OCI-LY1 (cell line): ENCODE measurements at regions not wholly inside any gene's neighbourhood (a gene's known extent, or its start where the extent isn't known, plus 50 kb on each side); places are given as distances from the start of the nearest gene placed in this dataset.
"Not testable (repeated sequence)": the region's sequence is repeated elsewhere in the genome, so short reads cannot be mapped to it uniquely, and the experiment has no call there.

Source experiments
- H2AFZ ChIP-seq: fragments of 200-600 bp; sonication (generic), shearing (Covaris generic); 2 replicates; pipeline ENCODE4 v1.6.0; 2014; ENCODE audit warnings: antibody characterized with exemption, mild to moderate bottlenecking, low read length
- H3F3A ChIP-seq: fragments of 200-600 bp; sonication (generic), shearing (Covaris generic); 2 replicates; pipeline ENCODE4 v1.6.0; 2014; ENCODE audit warnings: mild to moderate bottlenecking, antibody characterized with exemption, low read length, moderate library complexity; ENCODE audit not compliant: insufficient read depth
- H3K27ac ChIP-seq: fragments of 200-600 bp; sonication (generic); 2 replicates; pipeline ENCODE4 v1.5.1; 2014; ENCODE audit warnings: low read length, mixed run types, mild to moderate bottlenecking, low read depth; ENCODE audit not compliant: poor library complexity, severe bottlenecking
- H3K27me3 ChIP-seq: fragments of 200-600 bp; sonication (generic); 2 replicates; pipeline ENCODE4 v1.6.0; 2014; ENCODE audit warnings: antibody characterized with exemption, mild to moderate bottlenecking, low read length, moderate library complexity; ENCODE audit not compliant: insufficient read depth
- H3K36me3 ChIP-seq: fragments of 200-600 bp; sonication (generic); 2 replicates; pipeline ENCODE4 v1.6.1; 2014; ENCODE audit warnings: mild to moderate bottlenecking, antibody characterized with exemption, low read length, moderate library complexity, mixed read lengths; ENCODE audit not compliant: insufficient read depth
- H3K4me1 ChIP-seq: fragments of 200-600 bp; sonication (generic); 2 replicates; pipeline ENCODE4 v1.5.1; 2014; ENCODE audit warnings: mild to moderate bottlenecking, low read length, moderate library complexity; ENCODE audit not compliant: insufficient read depth, severe bottlenecking
- H3K4me2 ChIP-seq: fragments of 200-600 bp; sonication (generic), shearing (Covaris generic); 2 replicates; pipeline ENCODE4 v1.6.1; 2014; ENCODE audit warnings: low read length
- H3K4me3 ChIP-seq: fragments of 200-600 bp; sonication (generic); 2 replicates; pipeline ENCODE4 v1.5.1; 2014; ENCODE audit warnings: low read length, low read depth, mild to moderate bottlenecking, mixed read lengths; ENCODE audit not compliant: poor library complexity, severe bottlenecking
- H3K79me2 ChIP-seq: fragments of 200-600 bp; shearing (Covaris generic); 2 replicates; pipeline ENCODE4 v1.6.1; 2016; ENCODE audit warnings: mixed run types, low read length, mixed read lengths; ENCODE audit not compliant: insufficient read depth
- H3K9ac ChIP-seq: fragments of 200-600 bp; sonication (generic), shearing (Covaris generic); 2 replicates; pipeline ENCODE4 v1.6.1; 2014; ENCODE audit warnings: mild to moderate bottlenecking, low read length, mixed read lengths
- H3K9me2 ChIP-seq: fragments of 200-600 bp; sonication (generic), shearing (Covaris generic); 2 replicates; pipeline ENCODE4 v1.6.1; 2014; ENCODE audit warnings: low read depth, mild to moderate bottlenecking, low read length, mixed read lengths
- H3K9me3 ChIP-seq: fragments of 200-600 bp; shearing (Covaris generic); 2 replicates; pipeline ENCODE4 v1.6.1; 2014; ENCODE audit warnings: low read length, mixed read lengths
- H4K20me1 ChIP-seq: fragments of 200-600 bp; sonication (generic), shearing (Covaris generic); 2 replicates; pipeline ENCODE4 v1.6.0; 2016; ENCODE audit warnings: mild to moderate bottlenecking, low read length; ENCODE audit not compliant: insufficient read depth
- EZH2 ChIP-seq: fragments of 200-600 bp; sonication (generic), shearing (Covaris generic); IDR thresholded peaks from 2 replicates; pipeline ENCODE4 v1.8.0; 2017; ENCODE audit warnings: borderline replicate concordance, mixed run types, mild to moderate bottlenecking, antibody characterized with exemption, low read length, moderate library complexity, mixed read lengths
- TF ChIP-seq, protein P1 (sequence below): fragments of 200-600 bp; sonication (generic), shearing (Covaris generic); IDR thresholded peaks from 2 replicates; pipeline ENCODE4 v1.5.1; 2017; ENCODE audit warnings: mild to moderate bottlenecking, antibody characterized with exemption, low read length, moderate library complexity, mixed read lengths

DNA sequence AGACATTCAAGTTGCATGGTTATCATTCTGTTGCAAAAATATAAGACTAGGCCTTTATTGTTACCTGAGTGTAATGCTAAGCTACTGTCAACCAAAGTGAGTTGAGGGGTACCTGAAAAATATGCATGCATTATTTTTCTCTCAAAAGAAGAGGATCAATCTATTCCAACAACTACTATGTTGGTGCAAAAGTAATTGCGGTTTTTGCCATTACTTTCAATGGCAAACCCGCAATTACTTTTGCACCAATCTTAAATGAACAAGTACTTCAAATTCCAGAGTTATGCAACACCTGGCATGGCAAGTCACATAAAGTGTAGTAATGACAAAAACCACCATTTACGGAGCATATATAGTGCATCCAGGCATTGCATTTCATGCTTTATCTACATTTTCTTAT is 307.0 kb upstream of the NOX3 start:
- H3K36me3 ChIP-seq = no peaks in the 10 kb centered on the region
- no peak overlapping the region for H2AFZ ChIP-seq
- H3K27ac ChIP-seq = no peak overlapping the region
- no peaks in the 10 kb centered on the region for H3K79me2 ChIP-seq
- H3K27me3 ChIP-seq = peaks cover 3% of the 10 kb centered on the region; the same call in 1 of the 2 replicates
- TF ChIP-seq EZH2 = no peak
- TF ChIP-seq, protein P1, sequence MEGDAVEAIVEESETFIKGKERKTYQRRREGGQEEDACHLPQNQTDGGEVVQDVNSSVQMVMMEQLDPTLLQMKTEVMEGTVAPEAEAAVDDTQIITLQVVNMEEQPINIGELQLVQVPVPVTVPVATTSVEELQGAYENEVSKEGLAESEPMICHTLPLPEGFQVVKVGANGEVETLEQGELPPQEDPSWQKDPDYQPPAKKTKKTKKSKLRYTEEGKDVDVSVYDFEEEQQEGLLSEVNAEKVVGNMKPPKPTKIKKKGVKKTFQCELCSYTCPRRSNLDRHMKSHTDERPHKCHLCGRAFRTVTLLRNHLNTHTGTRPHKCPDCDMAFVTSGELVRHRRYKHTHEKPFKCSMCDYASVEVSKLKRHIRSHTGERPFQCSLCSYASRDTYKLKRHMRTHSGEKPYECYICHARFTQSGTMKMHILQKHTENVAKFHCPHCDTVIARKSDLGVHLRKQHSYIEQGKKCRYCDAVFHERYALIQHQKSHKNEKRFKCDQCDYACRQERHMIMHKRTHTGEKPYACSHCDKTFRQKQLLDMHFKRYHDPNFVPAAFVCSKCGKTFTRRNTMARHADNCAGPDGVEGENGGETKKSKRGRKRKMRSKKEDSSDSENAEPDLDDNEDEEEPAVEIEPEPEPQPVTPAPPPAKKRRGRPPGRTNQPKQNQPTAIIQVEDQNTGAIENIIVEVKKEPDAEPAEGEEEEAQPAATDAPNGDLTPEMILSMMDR = no peak
- H3K9me3 ChIP-seq = no peaks in the 10 kb centered on the region
- no peaks in the 10 kb centered on the region for H3K4me1 ChIP-seq
- no peaks in the 10 kb centered on the region for H3K9me2 ChIP-seq
- H3K4me3 ChIP-seq = no peak overlapping the region
- no peak overlapping the region for H3K9ac ChIP-seq
- H3F3A ChIP-seq = no peaks in the 10 kb centered on the region
- no peaks in the 10 kb centered on the region for H4K20me1 ChIP-seq
- no peak overlapping the region for H3K4me2 ChIP-seq

DNA sequence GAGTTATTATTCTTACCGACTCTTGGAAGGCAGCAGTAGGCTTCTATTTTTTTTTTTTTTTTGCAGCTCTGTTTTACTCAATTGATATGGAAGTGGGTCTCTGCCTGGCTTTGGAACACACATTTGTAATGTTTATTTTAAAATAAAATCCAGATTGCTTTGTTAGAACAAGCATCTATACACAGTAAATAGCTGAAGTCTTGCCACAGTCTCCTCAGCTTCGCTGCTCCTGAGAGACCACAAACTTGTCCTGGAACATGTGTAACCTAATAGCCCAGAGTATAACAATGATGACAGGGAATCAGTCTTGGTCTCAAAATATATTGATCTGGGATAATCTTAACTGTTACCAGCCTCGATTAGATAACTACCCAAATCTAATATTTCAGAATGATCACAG is 299.8 kb upstream of the NOX3 start:
- Histone ChIP-seq H3K4me3 (no peak overlapping the region), H3K9me2 (no peaks in the 10 kb centered on the region), H3K27me3 (no peaks in the 10 kb centered on the region), H3K9me3 (no peaks in the 10 kb centered on the region), H3K4me1 (no peaks in the 10 kb centered on the region), H3K27ac (no peak overlapping the region), H3K9ac (no peak overlapping the region), H2AFZ (no peak overlapping the region), H3K4me2 (no peak overlapping the region), H4K20me1 (no peaks in the 10 kb centered on the region), H3K79me2 (no peaks in the 10 kb centered on the region), H3F3A (no peaks in the 10 kb centered on the region), H3K36me3 (no peaks in the 10 kb centered on the region)
- TF ChIP-seq, protein P1 = no peak
- no peak for TF ChIP-seq EZH2

DNA sequence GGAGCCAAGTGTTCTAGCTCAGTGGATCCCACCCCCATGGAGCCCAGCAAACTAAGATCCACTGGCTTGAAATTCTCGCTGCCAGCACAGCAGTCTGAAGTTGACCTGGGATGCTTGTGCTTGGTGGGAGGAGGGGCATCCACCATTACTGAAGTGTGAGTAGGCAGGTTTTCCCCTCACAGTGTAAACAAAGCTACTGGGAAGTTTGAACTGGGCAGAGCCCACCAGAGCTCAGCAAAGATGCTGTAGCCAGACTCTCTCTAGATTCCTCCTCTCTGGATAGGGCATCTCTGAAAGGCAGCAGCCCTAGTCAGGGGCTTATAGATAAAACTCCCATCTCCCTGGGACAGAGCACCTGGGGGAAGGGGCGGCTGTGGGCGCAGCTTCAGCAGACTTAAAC is 293.1 kb upstream of the NOX3 start:
- H3F3A ChIP-seq, H3K36me3 ChIP-seq, H2AFZ ChIP-seq, H3K9me2 ChIP-seq, H3K9me3 ChIP-seq, H4K20me1 ChIP-seq, H3K4me3 ChIP-seq, H3K27ac ChIP-seq, H3K9ac ChIP-seq, H3K27me3 ChIP-seq, H3K4me2 ChIP-seq, H3K79me2 ChIP-seq, H3K4me1 ChIP-seq: not testable (repeated sequence)

DNA sequence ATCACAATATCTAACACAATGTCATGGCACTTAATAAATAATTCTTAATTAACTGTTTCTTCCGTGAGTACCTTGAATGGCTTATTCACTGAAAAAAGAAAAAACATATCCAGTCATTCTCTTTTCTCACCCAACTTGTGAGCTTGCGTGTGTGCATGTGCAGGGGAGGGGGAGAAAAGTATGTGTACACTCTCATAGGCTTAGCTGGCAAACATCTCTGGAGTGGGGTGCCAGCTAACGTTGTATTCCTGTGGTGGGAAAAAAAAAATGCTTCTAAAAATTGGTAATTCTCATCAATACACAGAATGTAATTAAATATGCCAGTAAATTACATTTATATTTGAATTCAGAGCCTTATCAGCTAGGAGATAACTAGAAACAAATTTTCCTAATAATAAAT is 291.9 kb upstream of the NOX3 start:
- Histone ChIP-seq H3K4me3 (no peak overlapping the region), H2AFZ (no peak overlapping the region), H4K20me1 (no peaks in the 10 kb centered on the region), H3K36me3 (no peaks in the 10 kb centered on the region), H3K79me2 (no peaks in the 10 kb centered on the region), H3K27ac (no peak overlapping the region), H3K9ac (no peak overlapping the region), H3F3A (no peaks in the 10 kb centered on the region), H3K27me3 (no peaks in the 10 kb centered on the region), H3K9me3 (no peaks in the 10 kb centered on the region), H3K4me1 (no peaks in the 10 kb centered on the region), H3K4me2 (no peak overlapping the region), H3K9me2 (no peaks in the 10 kb centered on the region)
- TF ChIP-seq EZH2 = no peak
- TF ChIP-seq, protein P1 = no peak
